MCF 10A (cell line): ENCODE measurements at regions not wholly inside any gene's neighbourhood (a gene's known extent, or its start where the extent isn't known, plus 50 kb on each side); places are given as distances from the start of the nearest gene placed in this dataset.

Experiments
- BruUV-seq: library from RNA; stranded (reverse); fragments of 400-500 nt; replicated peaks from 2 replicates; lab custom pipeline; 2021; lab: Mats Ljungman, UMichigan
- CTCF ChIA-PET: fragments of 300-600 bp; sonication (Branson Sonifier 250); formaldehyde crosslinking; extraction: SDS; loops from one replicate; lab custom pipeline; 2021; ENCODE audit warnings: antibody characterized with exemption, inconsistent platforms; lab: Yijun Ruan, JAX
- POLR2A ChIA-PET: fragments of 300-600, 350-650 bp; sonication (Branson Sonifier 250); formaldehyde crosslinking; extraction: SDS; loops from one replicate; lab custom pipeline; 2020; ENCODE audit warnings: antibody characterized with exemption, inconsistent platforms; lab: Yijun Ruan, JAX
- DNase-seq: peaks from one replicate; pipeline ENCODE4 v3.0.0-alpha.2; 2018; ENCODE audit not compliant: unreplicated experiment
- H3K27ac Mint-ChIP-seq: one replicate; pipeline ENCODE4 v1.8.0; 2022; ENCODE audit warnings: mild to moderate bottlenecking, low read depth, mixed read lengths; ENCODE audit not compliant: unreplicated experiment
- H3K27me3 Mint-ChIP-seq: one replicate; pipeline ENCODE4 v1.8.0; 2022; ENCODE audit warnings: mixed read lengths; ENCODE audit not compliant: insufficient read depth, unreplicated experiment
- H3K36me3 Mint-ChIP-seq: one replicate; pipeline ENCODE4 v1.8.0; 2022; ENCODE audit warnings: mild to moderate bottlenecking, moderate library complexity, mixed read lengths; ENCODE audit not compliant: insufficient read depth, unreplicated experiment
- H3K4me1 Mint-ChIP-seq: one replicate; pipeline ENCODE4 v1.8.0; 2022; ENCODE audit warnings: mixed read lengths; ENCODE audit not compliant: insufficient read depth, unreplicated experiment
- H3K4me3 Mint-ChIP-seq: one replicate; pipeline ENCODE4 v1.8.0; 2022; ENCODE audit warnings: mild to moderate bottlenecking, moderate library complexity, mixed read lengths; ENCODE audit not compliant: unreplicated experiment
- H3K9me3 Mint-ChIP-seq: one replicate; pipeline ENCODE4 v1.8.0; 2022; ENCODE audit warnings: mixed read lengths; ENCODE audit not compliant: unreplicated experiment
- intact Hi-C: fragments of 100-400 bp; cut with micrococcal nuclease; formaldehyde crosslinking; loops from 2 replicates; pipeline ENCODE4 v1.14.1; 2022
- TF ChIP-seq, protein P1 (sequence below): fragments of 200-600 bp; IDR thresholded peaks from one replicate; pipeline ENCODE4 v1.8.0; 2022; ENCODE audit warnings: antibody characterized with exemption, mild to moderate bottlenecking; ENCODE audit not compliant: unreplicated experiment

DNA sequence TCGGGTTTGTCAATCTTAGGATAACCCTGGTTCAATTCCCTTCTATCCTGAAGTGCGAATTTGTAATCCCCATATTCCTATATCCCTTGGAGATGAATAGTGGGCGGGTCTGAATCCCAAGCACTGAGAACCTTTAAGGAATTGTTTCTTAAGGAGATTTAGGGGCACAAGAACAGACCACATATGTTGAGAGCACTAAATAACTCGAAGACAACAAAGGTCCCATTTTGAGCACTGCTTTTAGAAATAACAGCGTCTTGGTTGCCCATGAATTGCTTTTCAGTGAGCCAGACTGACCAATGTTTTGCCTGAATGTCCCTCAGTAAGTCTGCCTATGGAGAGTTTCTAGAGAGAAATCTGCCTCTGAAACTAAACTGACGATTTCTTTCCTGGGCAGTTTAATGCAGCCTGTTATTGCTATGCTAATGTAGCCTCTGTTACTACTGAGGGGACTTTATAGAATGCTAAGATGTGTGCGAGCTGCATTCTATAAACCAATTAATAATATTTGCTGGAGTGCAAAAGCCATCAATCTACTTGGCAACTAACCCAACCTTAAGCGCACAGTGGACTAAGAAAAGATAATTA is 445.0 kb upstream of the DMAC1 start:
- intact Hi-C loops: no loop called here
- Mint-ChIP-seq H3K27me3 (no peaks in the 10 kb centered on the region), H3K27ac (no peak overlapping the region), H3K9me3 (peaks cover 24% of the 10 kb centered on the region), H3K36me3 (no peaks in the 10 kb centered on the region), H3K4me1 (no peaks in the 10 kb centered on the region), H3K4me3 (no peak overlapping the region)
- no TSS peak for BruUV-seq
- POLR2A ChIA-PET: no interaction called here
- TF ChIP-seq, protein P1, sequence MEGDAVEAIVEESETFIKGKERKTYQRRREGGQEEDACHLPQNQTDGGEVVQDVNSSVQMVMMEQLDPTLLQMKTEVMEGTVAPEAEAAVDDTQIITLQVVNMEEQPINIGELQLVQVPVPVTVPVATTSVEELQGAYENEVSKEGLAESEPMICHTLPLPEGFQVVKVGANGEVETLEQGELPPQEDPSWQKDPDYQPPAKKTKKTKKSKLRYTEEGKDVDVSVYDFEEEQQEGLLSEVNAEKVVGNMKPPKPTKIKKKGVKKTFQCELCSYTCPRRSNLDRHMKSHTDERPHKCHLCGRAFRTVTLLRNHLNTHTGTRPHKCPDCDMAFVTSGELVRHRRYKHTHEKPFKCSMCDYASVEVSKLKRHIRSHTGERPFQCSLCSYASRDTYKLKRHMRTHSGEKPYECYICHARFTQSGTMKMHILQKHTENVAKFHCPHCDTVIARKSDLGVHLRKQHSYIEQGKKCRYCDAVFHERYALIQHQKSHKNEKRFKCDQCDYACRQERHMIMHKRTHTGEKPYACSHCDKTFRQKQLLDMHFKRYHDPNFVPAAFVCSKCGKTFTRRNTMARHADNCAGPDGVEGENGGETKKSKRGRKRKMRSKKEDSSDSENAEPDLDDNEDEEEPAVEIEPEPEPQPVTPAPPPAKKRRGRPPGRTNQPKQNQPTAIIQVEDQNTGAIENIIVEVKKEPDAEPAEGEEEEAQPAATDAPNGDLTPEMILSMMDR: no peak
- CTCF ChIA-PET: no interaction called here
- DNase-seq: no peak

DNA sequence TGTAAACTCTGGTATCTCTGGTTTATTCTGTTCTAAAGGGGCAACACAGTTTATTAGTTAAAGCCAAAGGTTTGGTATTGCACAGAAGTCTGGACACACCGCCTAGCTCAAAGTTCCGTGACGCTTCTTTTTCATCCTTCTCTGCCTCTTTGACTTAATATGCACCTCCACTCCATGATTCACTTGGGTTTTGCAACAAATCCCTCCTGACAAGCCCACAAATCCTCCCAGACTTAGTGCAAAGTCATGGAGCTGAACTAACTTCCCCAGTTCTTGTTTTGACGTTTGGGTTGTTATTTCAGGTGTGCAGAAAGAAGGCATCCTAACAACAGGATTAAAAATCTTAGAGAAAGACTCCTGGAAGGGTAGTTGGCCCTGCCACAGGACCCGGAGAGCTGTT is 441.6 kb upstream of the DMAC1 start:
- H3K4me3 Mint-ChIP-seq: no peak overlapping the region
- peaks cover 26% of the 10 kb centered on the region for H3K9me3 Mint-ChIP-seq
- H3K4me1 Mint-ChIP-seq: no peaks in the 10 kb centered on the region
- POLR2A ChIA-PET: interaction anchor here (0.6 kb wide), 1 partner anchor 435 kb away, joined by 3 read pairs; no protein-coding TSS in a partner anchor
- H3K27ac Mint-ChIP-seq: no peak overlapping the region
- BruUV-seq: no TSS peak
- peak; percentile 13 for DNase-seq
- CTCF ChIA-PET: interaction anchor here (0.7 kb wide), 1 partner anchor 349 kb away, joined by 4 read pairs; no protein-coding TSS in a partner anchor
- intact Hi-C loops: no loop called here
- TF ChIP-seq, protein P1: no peak
- H3K27me3 Mint-ChIP-seq: no peaks in the 10 kb centered on the region
- H3K36me3 Mint-ChIP-seq: no peaks in the 10 kb centered on the region

DNA sequence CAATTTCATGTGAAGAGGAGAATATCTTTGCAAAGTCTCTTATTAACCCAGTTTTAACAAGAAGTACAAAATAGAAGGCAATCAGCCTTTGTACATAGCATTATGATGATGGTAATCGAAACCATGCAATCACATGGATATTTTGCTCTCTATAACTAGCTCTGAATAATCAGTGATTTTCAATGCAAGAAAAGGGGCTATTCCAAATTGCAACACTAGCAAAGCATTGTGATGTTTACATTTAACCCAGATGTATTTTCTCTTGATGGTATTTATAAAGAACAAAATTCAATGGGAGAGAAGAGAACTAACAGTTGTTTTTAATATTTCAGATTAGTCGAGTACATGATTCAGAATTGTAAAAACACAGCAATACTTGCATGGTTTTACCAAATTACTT is 437.5 kb upstream of the DMAC1 start:
- ChIA-PET CTCF (no interaction called here), POLR2A (no interaction called here)
- Mint-ChIP-seq H3K4me1 (no peaks in the 10 kb centered on the region), H3K4me3 (no peak overlapping the region), H3K9me3 (peaks cover 31% of the 10 kb centered on the region), H3K27me3 (no peaks in the 10 kb centered on the region), H3K36me3 (no peaks in the 10 kb centered on the region), H3K27ac (no peak overlapping the region)
- TF ChIP-seq, protein P1: no peak
- no TSS peak for BruUV-seq
- no peak for DNase-seq
- intact Hi-C loops: no loop called here

DNA sequence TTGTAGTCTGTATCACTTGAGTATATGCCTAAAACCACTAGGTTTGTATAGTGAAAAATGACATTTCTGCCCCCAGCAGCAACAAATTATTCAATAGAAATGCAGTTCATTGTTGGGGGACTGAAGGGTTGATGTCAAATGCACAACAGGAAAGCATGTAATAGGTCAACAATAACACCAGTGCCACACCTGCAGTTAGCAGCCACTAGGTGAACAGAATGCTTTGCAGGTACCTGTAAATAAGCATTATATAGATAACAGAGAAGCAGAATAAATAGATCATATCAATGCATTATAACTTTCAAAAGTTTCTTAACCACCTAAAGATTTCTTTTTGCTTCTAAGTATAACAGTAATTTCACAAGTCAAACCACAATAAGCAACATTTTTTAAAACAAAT is 435.9 kb upstream of the DMAC1 start:
- intact Hi-C loops: no loop called here
- Mint-ChIP-seq H3K27me3 (no peaks in the 10 kb centered on the region), H3K36me3 (no peaks in the 10 kb centered on the region), H3K9me3 (peaks cover 20% of the 10 kb centered on the region), H3K27ac (no peak overlapping the region), H3K4me1 (no peaks in the 10 kb centered on the region), H3K4me3 (no peak overlapping the region)
- CTCF ChIA-PET: interaction anchor here (0.6 kb wide), 1 partner anchor 1079 kb away, joined by 3 read pairs; no protein-coding TSS in a partner anchor
- DNase-seq: no peak
- POLR2A ChIA-PET: interaction anchor here (0.7 kb wide), 1 partner anchor 14 kb away, joined by 3 read pairs; no protein-coding TSS in a partner anchor
- TF ChIP-seq, protein P1: no peak
- no TSS peak for BruUV-seq
